ENCODE measurements at regions not wholly inside any gene's neighbourhood (a gene's known extent, or its start where the extent isn't known, plus 50 kb on each side); places are given as distances from the start of the nearest gene placed in this dataset.

GRCh38 chr9:14023285-14023684, 290.7 kb downstream of the NFIB start:
- no peak overlapping the region for H3K4me2 ChIP-seq (ENCODE audit: control insufficient read depth, extremely low read depth, insufficient read depth, low read depth, low read length)

GRCh38 chr9:14021871-14022525, 291.9 kb downstream of the NFIB start:
- TF ChIP-seq CTCF (optimal IDR thresholded peaks at IDR 0.05 in 1 of 3, IDR thresholded peaks at IDR 0.05 in 1 of 3, conservative IDR thresholded peaks at IDR 0.05 in 1 of 3; ENCODE audit: extremely low read depth in 1 of 3, insufficient read depth in 2 of 3, low read length in 3 of 3) (no peak), EZH2 (IDR thresholded peaks at IDR 0.05; ENCODE audit: low read length) (no peak)
- H3K4me2 ChIP-seq (ENCODE audit: control insufficient read depth, extremely low read depth, insufficient read depth, low read depth, low read length), result no peak overlapping the region
- no peak for DNase-seq (ENCODE audit: low read depth, low spot score)
- H2AFZ ChIP-seq (ENCODE audit: control insufficient read depth, low read length), result no peak overlapping the region
- H3K27ac ChIP-seq (ENCODE audit: control insufficient read depth, insufficient read depth, low read length), result no peak overlapping the region
- no peaks in the 10 kb centered on the region for H3K79me2 ChIP-seq (ENCODE audit: control insufficient read depth, insufficient read depth, low read length)
- no peaks in the 10 kb centered on the region for H3K9me3 ChIP-seq (ENCODE audit: control insufficient read depth, low read depth, low read length)
- peak; percentile 43 for FAIRE-seq
- dilution Hi-C loops (cut with MboI; ENCODE audit: extremely low pct_ligation_motif_present, low sequenced_read_pairs), result no loop called here
- no peaks in the 10 kb centered on the region for H4K20me1 ChIP-seq (ENCODE audit: control insufficient read depth, extremely low read depth, insufficient read depth, low read length)
- H3K9me1 ChIP-seq (ENCODE audit: control insufficient read depth, extremely low read depth, insufficient read depth, low read length), result no peaks in the 10 kb centered on the region
- H3K4me1 ChIP-seq (ENCODE audit: control insufficient read depth, extremely low read depth, insufficient read depth, low read length), result no peaks in the 10 kb centered on the region
- no peaks in the 10 kb centered on the region for H3K36me3 ChIP-seq (ENCODE audit: control insufficient read depth in 2 of 2, extremely low read depth in 1 of 2, insufficient read depth in 2 of 2, low read length in 2 of 2)
- H3K27me3 ChIP-seq (ENCODE audit: control insufficient read depth, extremely low read depth, insufficient read depth, low read length), result no peaks in the 10 kb centered on the region
- no peak overlapping the region for H3K9ac ChIP-seq (ENCODE audit: control insufficient read depth, extremely low read depth, insufficient read depth, low read length)
- no peak overlapping the region for H3K4me3 ChIP-seq (ENCODE audit: control insufficient read depth in 2 of 3, extremely low read depth in 1 of 3, insufficient read depth in 2 of 3, low read depth in 1 of 3, low read length in 3 of 3)

More at GRCh38 chr9:14023285-14023684, 290.7 kb downstream of the NFIB start:
- DNase-seq (ENCODE audit: low read depth, low spot score) (no peak), FAIRE-seq (no peak)
- H3K9ac ChIP-seq (ENCODE audit: control insufficient read depth, extremely low read depth, insufficient read depth, low read length), result no peak overlapping the region
- dilution Hi-C loops (cut with MboI; ENCODE audit: extremely low pct_ligation_motif_present, low sequenced_read_pairs), result no loop called here
- no peak overlapping the region for H3K27ac ChIP-seq (ENCODE audit: control insufficient read depth, insufficient read depth, low read length)
- no peaks in the 10 kb centered on the region for H3K4me1 ChIP-seq (ENCODE audit: control insufficient read depth, extremely low read depth, insufficient read depth, low read length)
- H3K4me3 ChIP-seq (ENCODE audit: control insufficient read depth in 2 of 3, extremely low read depth in 1 of 3, insufficient read depth in 2 of 3, low read depth in 1 of 3, low read length in 3 of 3), result no peak overlapping the region
- no peaks in the 10 kb centered on the region for H4K20me1 ChIP-seq (ENCODE audit: control insufficient read depth, extremely low read depth, insufficient read depth, low read length)
- no peak overlapping the region for H2AFZ ChIP-seq (ENCODE audit: control insufficient read depth, low read length)
- no peaks in the 10 kb centered on the region for H3K9me1 ChIP-seq (ENCODE audit: control insufficient read depth, extremely low read depth, insufficient read depth, low read length)
- no peak for TF ChIP-seq EZH2 (IDR thresholded peaks at IDR 0.05; ENCODE audit: low read length)
- no peak for TF ChIP-seq CTCF (optimal IDR thresholded peaks at IDR 0.05 in 1 of 3, IDR thresholded peaks at IDR 0.05 in 1 of 3, conservative IDR thresholded peaks at IDR 0.05 in 1 of 3; ENCODE audit: extremely low read depth in 1 of 3, insufficient read depth in 2 of 3, low read length in 3 of 3)
- no peaks in the 10 kb centered on the region for H3K36me3 ChIP-seq (ENCODE audit: control insufficient read depth in 2 of 2, extremely low read depth in 1 of 2, insufficient read depth in 2 of 2, low read length in 2 of 2)
- no peaks in the 10 kb centered on the region for H3K79me2 ChIP-seq (ENCODE audit: control insufficient read depth, insufficient read depth, low read length)
- H3K27me3 ChIP-seq (ENCODE audit: control insufficient read depth, extremely low read depth, insufficient read depth, low read length), result no peaks in the 10 kb centered on the region
- H3K9me3 ChIP-seq (ENCODE audit: control insufficient read depth, low read depth, low read length), result no peaks in the 10 kb centered on the region

Data from keratinocyte (primary cell).